ENCODE measurements at regions not wholly inside any gene's neighbourhood (a gene's known extent, or its start where the extent isn't known, plus 50 kb on each side); places are given as distances from the start of the nearest gene placed in this dataset.
A peak's percentile ranks its signal among the peaks of the same experiment; 100 is the strongest.

DNA sequence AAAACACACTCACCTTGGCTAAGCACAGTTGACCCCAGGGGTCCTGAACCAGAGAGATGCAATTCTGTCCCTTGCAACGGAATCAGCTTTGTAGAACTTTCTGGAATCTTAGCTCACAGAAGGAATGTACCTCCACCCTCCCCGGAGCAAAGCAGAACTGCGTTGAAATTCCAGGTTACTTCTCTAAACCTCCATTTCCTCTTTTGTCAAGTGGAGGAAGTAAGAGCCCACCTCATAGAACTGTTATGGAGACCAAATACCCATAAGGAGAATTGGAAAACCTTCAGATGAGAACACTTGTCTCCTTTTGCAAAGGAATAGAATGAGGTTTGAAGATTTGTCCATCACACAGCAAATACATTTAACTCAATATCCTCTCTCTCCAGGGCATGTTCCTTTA is 86.6 kb upstream of the RBBP6 start:
- H3K36me3 ChIP-seq (replicated peaks; ENCODE audit: insufficient read depth, low read depth), result no peaks in the 10 kb centered on the region
- H3K27me3 ChIP-seq, result no peaks in the 10 kb centered on the region
- TF ChIP-seq EZH2phosphoT487 (IDR thresholded peaks at IDR 0.05; ENCODE audit: low read depth, severe bottlenecking, unreplicated experiment), result no peak
- TF ChIP-seq EZH2 (IDR thresholded peaks at IDR 0.05; ENCODE audit: borderline replicate concordance), result no peak
- TF ChIP-seq, protein P1, sequence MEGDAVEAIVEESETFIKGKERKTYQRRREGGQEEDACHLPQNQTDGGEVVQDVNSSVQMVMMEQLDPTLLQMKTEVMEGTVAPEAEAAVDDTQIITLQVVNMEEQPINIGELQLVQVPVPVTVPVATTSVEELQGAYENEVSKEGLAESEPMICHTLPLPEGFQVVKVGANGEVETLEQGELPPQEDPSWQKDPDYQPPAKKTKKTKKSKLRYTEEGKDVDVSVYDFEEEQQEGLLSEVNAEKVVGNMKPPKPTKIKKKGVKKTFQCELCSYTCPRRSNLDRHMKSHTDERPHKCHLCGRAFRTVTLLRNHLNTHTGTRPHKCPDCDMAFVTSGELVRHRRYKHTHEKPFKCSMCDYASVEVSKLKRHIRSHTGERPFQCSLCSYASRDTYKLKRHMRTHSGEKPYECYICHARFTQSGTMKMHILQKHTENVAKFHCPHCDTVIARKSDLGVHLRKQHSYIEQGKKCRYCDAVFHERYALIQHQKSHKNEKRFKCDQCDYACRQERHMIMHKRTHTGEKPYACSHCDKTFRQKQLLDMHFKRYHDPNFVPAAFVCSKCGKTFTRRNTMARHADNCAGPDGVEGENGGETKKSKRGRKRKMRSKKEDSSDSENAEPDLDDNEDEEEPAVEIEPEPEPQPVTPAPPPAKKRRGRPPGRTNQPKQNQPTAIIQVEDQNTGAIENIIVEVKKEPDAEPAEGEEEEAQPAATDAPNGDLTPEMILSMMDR (IDR thresholded peaks at IDR 0.05; ENCODE audit: poor library complexity), result no peak
- H3K4me2 ChIP-seq, result no peak overlapping the region
- H4K20me1 ChIP-seq (ENCODE audit: insufficient read depth, poor library complexity, severe bottlenecking), result no peaks in the 10 kb centered on the region
- H3K79me2 ChIP-seq, result no peaks in the 10 kb centered on the region
- H2AFZ ChIP-seq, result no peak overlapping the region
- WGBS (ENCODE audit: low lambda C conversion rate, missing lambda C conversion rate), result 86% methylated on average over 3 of the region's 3 CpGs
- DNase-seq (ENCODE audit: low spot score), result no peak
- H3K4me1 ChIP-seq (ENCODE audit: insufficient read depth), result no peaks in the 10 kb centered on the region
- H3K27ac ChIP-seq, result no peak overlapping the region
- no peaks in the 10 kb centered on the region for H3K9me2 ChIP-seq (replicated peaks; ENCODE audit: insufficient read depth)
- H3K4me3 ChIP-seq, result no peak overlapping the region
- no peaks in the 10 kb centered on the region for H3K9me3 ChIP-seq (ENCODE audit: low read depth)

DNA sequence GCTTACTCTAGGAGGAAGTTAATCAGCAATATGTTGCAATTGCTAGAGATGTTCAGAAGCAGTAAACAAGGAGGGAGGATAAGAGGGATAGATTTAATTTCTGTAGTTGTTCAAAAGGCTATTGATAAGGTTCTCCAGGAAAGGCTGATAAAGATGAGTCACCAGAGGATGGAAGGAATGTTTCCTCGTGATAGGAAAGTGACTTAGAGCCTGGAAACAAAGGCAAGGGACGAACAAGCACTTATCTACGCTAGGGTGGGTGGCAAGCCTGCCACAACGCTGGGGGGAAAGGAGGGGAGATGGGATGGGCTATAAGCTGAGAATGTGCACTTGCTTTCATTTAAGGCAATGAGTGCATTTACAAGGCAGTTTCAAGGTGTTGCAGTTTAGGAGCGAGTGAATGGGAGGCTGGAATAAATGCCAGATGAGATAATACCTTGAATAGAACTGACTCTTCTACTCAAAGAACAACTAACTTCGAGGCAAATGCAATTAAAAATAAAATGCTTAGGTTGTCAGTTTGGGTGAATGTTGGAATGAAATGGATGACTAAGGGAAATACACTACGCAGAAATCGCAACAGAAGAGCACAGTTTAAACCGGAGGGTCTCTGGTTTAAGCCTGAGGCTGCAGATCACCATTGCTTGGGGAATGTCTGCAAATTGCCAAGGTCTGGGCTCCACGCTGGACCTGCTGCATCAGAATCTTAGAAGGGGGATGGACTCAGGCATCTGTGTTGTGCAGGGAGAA is 76.0 kb upstream of the RBBP6 start:
- no peaks in the 10 kb centered on the region for H3K9me3 ChIP-seq (ENCODE audit: low read depth)
- peak overlapping the region; percentile 59 for H3K27ac ChIP-seq
- no peak for TF ChIP-seq EZH2phosphoT487 (IDR thresholded peaks at IDR 0.05; ENCODE audit: low read depth, severe bottlenecking, unreplicated experiment)
- TF ChIP-seq, protein P1 (IDR thresholded peaks at IDR 0.05; ENCODE audit: poor library complexity), result no peak
- TF ChIP-seq EZH2 (IDR thresholded peaks at IDR 0.05; ENCODE audit: borderline replicate concordance), result no peak
- no peaks in the 10 kb centered on the region for H3K79me2 ChIP-seq
- H3K27me3 ChIP-seq, result no peaks in the 10 kb centered on the region
- no peaks in the 10 kb centered on the region for H3K9me2 ChIP-seq (replicated peaks; ENCODE audit: insufficient read depth)
- no peaks in the 10 kb centered on the region for H3K36me3 ChIP-seq (replicated peaks; ENCODE audit: insufficient read depth, low read depth)
- peak overlapping the region; percentile 56 for H3K4me2 ChIP-seq
- H4K20me1 ChIP-seq (ENCODE audit: insufficient read depth, poor library complexity, severe bottlenecking), result no peaks in the 10 kb centered on the region
- peak; percentile 19 for DNase-seq (ENCODE audit: low spot score)
- H3K4me1 ChIP-seq (ENCODE audit: insufficient read depth), result no peaks in the 10 kb centered on the region
- no peak overlapping the region for H2AFZ ChIP-seq
- WGBS (ENCODE audit: low lambda C conversion rate, missing lambda C conversion rate), result 40% methylated on average over 10 of the region's 10 CpGs
- no peak overlapping the region for H3K4me3 ChIP-seq

DNA sequence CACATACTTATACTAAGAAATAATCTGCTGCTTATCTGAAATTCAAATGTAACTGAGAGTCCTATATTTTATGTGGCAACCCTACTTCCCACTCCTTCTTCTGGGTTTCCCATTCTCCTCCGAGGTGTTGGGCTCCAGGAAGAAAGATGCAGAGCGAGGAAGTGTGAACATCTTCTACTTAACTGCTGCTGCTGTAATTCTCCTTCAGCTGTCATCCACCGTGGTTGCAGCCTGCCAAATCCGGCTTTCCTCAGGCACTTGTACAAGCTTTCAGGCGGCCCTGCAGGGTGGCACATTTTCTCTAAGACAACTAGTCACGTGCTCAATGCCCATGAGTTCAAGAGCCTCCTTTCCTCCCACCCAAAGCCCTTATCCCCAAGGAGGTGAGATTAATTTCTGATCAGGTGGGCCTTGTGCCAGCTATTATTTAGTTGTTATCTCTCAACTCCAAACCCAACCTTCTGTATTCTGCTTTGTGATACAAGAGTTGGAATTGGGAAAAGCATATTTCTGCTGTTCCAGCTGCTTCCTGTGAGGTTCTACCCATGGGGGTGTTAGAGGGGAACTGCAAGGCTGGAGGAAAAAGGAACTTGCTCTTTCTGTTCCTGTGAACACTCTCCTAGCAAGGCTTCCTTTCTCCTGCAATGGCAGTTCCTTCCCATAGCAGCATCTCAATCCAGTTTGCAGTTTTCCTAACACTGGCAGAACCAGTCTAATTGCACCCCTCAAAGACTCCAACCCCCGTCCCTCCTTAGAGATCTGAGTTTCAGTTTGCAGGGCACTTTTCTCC is 67.6 kb upstream of the RBBP6 start:
- Histone ChIP-seq H3K27ac (no peak overlapping the region), H3K79me2 (no peaks in the 10 kb centered on the region), H3K4me3 (no peak overlapping the region), H3K36me3 (replicated peaks; ENCODE audit: insufficient read depth, low read depth) (no peaks in the 10 kb centered on the region), H3K9me3 (ENCODE audit: low read depth) (no peaks in the 10 kb centered on the region), H3K27me3 (no peaks in the 10 kb centered on the region), H3K4me2 (no peak overlapping the region), H3K9me2 (replicated peaks; ENCODE audit: insufficient read depth) (no peaks in the 10 kb centered on the region), H4K20me1 (ENCODE audit: insufficient read depth, poor library complexity, severe bottlenecking) (no peaks in the 10 kb centered on the region), H3K4me1 (ENCODE audit: insufficient read depth) (no peaks in the 10 kb centered on the region), H2AFZ (no peak overlapping the region)
- DNase-seq (ENCODE audit: low spot score), result no peak
- TF ChIP-seq EZH2 (IDR thresholded peaks at IDR 0.05; ENCODE audit: borderline replicate concordance) (no peak), EZH2phosphoT487 (IDR thresholded peaks at IDR 0.05; ENCODE audit: low read depth, severe bottlenecking, unreplicated experiment) (no peak)
- TF ChIP-seq, protein P1 (IDR thresholded peaks at IDR 0.05; ENCODE audit: poor library complexity), result no peak
- WGBS (ENCODE audit: low lambda C conversion rate, missing lambda C conversion rate), result 66% methylated on average over 7 of the region's 7 CpGs

Data from hepatocyte (in vitro differentiated cells).